ENCODE measurements at regions not wholly inside any gene's neighbourhood (a gene's known extent, or its start where the extent isn't known, plus 50 kb on each side); places are given as distances from the start of the nearest gene placed in this dataset.

DNA sequence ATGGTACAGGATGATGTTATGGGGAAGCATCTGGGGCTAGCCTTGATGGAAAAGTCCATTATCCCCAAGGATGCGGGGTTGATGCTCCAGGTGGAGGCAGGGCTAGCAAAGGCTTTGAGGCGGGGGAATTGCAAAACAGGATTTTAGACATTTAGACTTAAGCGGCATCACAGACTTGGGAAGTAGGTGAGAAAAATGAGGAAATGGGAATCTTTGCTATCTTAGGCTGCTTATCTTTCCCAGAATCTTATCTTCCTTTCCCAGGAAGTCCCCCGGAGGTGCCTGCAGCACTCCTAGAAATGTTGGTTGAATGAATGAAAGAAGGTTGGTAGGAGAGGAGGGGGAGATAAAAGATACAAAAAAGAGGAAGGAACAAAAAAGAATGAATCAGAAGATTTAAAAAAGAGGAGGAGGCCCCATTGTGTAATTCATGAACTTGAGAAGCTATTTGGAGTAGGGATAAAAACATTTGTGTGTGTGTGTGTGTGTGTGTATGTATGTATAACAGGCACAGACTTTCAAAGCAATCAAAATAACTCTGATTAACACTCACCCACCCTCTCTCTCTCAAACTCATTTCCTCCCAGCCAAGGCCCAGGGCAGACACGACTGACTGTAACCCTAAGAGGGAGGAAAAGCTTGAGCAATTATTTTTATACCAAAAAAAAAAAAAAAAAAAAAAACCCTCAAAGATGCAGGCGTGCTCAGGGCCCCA, 62.5 kb upstream of the TBX3 start:
- no peak overlapping the region for H3K4me3 ChIP-seq (ENCODE audit: low read depth in 2 of 2, low read length in 1 of 2)
- no peaks in the 10 kb centered on the region for H3K36me3 ChIP-seq (replicated peaks in 1 of 2; ENCODE audit: control insufficient read depth in 1 of 2, insufficient read depth in 2 of 2, low read length in 1 of 2)
- H3K27me3 ChIP-seq (ENCODE audit: insufficient read depth) = no peaks in the 10 kb centered on the region
- 64% methylated on average over 6 of the region's 6 CpGs for WGBS (ENCODE audit: low lambda C conversion rate)
- no peaks in the 10 kb centered on the region for H3K9me2 ChIP-seq
- no peak for TF ChIP-seq YY1 (IDR thresholded peaks at IDR 0.05; ENCODE audit: low read depth)
- TF ChIP-seq USF1 (IDR thresholded peaks at IDR 0.05; ENCODE audit: borderline replicate concordance, low read depth) = no peak
- TF ChIP-seq EZH2phosphoT487 (IDR thresholded peaks at IDR 0.05; ENCODE audit: borderline replicate concordance, low read depth) = no peak
- no peak for TF ChIP-seq EP300 (IDR thresholded peaks at IDR 0.05; ENCODE audit: borderline replicate concordance in 1 of 2, low read depth in 1 of 2, low read length in 1 of 2)
- TF ChIP-seq ELF1 (IDR thresholded peaks at IDR 0.05) = no peak
- TF ChIP-seq, protein P1, sequence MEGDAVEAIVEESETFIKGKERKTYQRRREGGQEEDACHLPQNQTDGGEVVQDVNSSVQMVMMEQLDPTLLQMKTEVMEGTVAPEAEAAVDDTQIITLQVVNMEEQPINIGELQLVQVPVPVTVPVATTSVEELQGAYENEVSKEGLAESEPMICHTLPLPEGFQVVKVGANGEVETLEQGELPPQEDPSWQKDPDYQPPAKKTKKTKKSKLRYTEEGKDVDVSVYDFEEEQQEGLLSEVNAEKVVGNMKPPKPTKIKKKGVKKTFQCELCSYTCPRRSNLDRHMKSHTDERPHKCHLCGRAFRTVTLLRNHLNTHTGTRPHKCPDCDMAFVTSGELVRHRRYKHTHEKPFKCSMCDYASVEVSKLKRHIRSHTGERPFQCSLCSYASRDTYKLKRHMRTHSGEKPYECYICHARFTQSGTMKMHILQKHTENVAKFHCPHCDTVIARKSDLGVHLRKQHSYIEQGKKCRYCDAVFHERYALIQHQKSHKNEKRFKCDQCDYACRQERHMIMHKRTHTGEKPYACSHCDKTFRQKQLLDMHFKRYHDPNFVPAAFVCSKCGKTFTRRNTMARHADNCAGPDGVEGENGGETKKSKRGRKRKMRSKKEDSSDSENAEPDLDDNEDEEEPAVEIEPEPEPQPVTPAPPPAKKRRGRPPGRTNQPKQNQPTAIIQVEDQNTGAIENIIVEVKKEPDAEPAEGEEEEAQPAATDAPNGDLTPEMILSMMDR (IDR thresholded peaks at IDR 0.05) = no peak
- TF ChIP-seq IRF3 (IDR thresholded peaks at IDR 0.05; ENCODE audit: low read depth, low read length) = no peak
- TF ChIP-seq, protein P2, sequence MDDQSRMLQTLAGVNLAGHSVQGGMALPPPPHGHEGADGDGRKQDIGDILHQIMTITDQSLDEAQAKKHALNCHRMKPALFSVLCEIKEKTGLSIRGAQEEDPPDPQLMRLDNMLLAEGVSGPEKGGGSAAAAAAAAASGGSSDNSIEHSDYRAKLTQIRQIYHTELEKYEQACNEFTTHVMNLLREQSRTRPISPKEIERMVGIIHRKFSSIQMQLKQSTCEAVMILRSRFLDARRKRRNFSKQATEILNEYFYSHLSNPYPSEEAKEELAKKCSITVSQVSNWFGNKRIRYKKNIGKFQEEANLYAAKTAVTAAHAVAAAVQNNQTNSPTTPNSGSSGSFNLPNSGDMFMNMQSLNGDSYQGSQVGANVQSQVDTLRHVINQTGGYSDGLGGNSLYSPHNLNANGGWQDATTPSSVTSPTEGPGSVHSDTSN (IDR thresholded peaks at IDR 0.05) = no peak
- TF ChIP-seq NFIC (IDR thresholded peaks at IDR 0.05; ENCODE audit: borderline replicate concordance) = no peak
- no peak for TF ChIP-seq TEAD4 (IDR thresholded peaks at IDR 0.05; ENCODE audit: borderline replicate concordance, insufficient read depth)
- no peak for TF ChIP-seq FOSL2 (IDR thresholded peaks at IDR 0.05; ENCODE audit: borderline replicate concordance, low read depth)
- no peak for TF ChIP-seq MAX (IDR thresholded peaks at IDR 0.05; ENCODE audit: low read depth)
- TF ChIP-seq REST (IDR thresholded peaks at IDR 0.05; ENCODE audit: low read depth, low read length) = no peak
- no peak for TF ChIP-seq RAD21 (IDR thresholded peaks at IDR 0.05; ENCODE audit: low read length)
- no peak for TF ChIP-seq GABPA (IDR thresholded peaks at IDR 0.05; ENCODE audit: low read depth)
- TF ChIP-seq GATA2 (CRISPR knock-in tag; IDR thresholded peaks at IDR 0.05) = no peak
- TF ChIP-seq FOXJ3 (CRISPR knock-in tag; IDR thresholded peaks at IDR 0.05) = no peak
- no peak for TF ChIP-seq TCF12 (IDR thresholded peaks at IDR 0.05)
- TF ChIP-seq MEF2A (IDR thresholded peaks at IDR 0.05; ENCODE audit: borderline replicate concordance, low read depth) = no peak
- TF ChIP-seq TAF1 (IDR thresholded peaks at IDR 0.05; ENCODE audit: borderline replicate concordance, low read depth, low read length) = no peak
- no peaks in the 10 kb centered on the region for H4K20me1 ChIP-seq (ENCODE audit: insufficient read depth)
- no peak overlapping the region for H3K4me2 ChIP-seq
- H3K27ac ChIP-seq (ENCODE audit: low read depth in 2 of 2, low read length in 1 of 2) = no peak overlapping the region
- no peaks in the 10 kb centered on the region for H3K79me2 ChIP-seq (ENCODE audit: insufficient read depth)
- no peak overlapping the region for H2AFZ ChIP-seq (ENCODE audit: low read depth)
- ChIA-PET CTCF (interaction anchor here (1.4 to 1.6 kb wide), 2 partner anchors 10 to 710 kb away, joined by 4 to 5 read pairs; no protein-coding TSS in a partner anchor), POLR2A (interaction anchor here (0.8 kb wide), 1 partner anchor 63 kb away, joined by 3 read pairs; the partner anchor contains the start of gene TBX3)
- DNase-seq = no peak
- peaks cover 0 to 12% of the 10 kb centered on the region in 2 experiments; a peak in 2 of 4 replicates for H3K4me1 ChIP-seq (ENCODE audit: control insufficient read depth in 1 of 2, insufficient read depth in 2 of 2, low read depth in 1 of 2, low read length in 1 of 2)
- H3K9ac ChIP-seq = no peak overlapping the region
- no peaks in the 10 kb centered on the region for H3F3A ChIP-seq (replicated peaks; ENCODE audit: insufficient read depth)
- H3K9me3 ChIP-seq = no peaks in the 10 kb centered on the region

All from SK-N-SH (cell line).